B cell (primary cell): ENCODE measurements at regions not wholly inside any gene's neighbourhood (a gene's known extent, or its start where the extent isn't known, plus 50 kb on each side); places are given as distances from the start of the nearest gene placed in this dataset.

Experiments used
- ATAC-seq: fragments of 200-7000 bp; cut with Tn5 transposase; one replicate; pipeline ENCODE4 v1.10.0; 2021; ENCODE audit warnings: low read depth, mild to moderate bottlenecking, moderate number of reproducible peaks, moderate library complexity
- CTCF ChIA-PET: fragments of 350-600 bp; sonication (Branson Sonifier 250); formaldehyde crosslinking; loops from one replicate; lab custom pipeline; 2021; ENCODE audit warnings: antibody characterized with exemption, inconsistent platforms; lab: Charles Lee
- POLR2A ChIA-PET: fragments of 350-600 bp; sonication (Branson Sonifier 250); formaldehyde crosslinking; loops from one replicate; lab custom pipeline; 2021; ENCODE audit warnings: antibody characterized with exemption; lab: Charles Lee
- DNase-seq: peaks from one replicate; pipeline ENCODE4 v3.0.0; 2013
- H2AFZ ChIP-seq: 2 replicates; pipeline ENCODE4 v1.6.1; 2012; ENCODE audit warnings: mild to moderate bottlenecking, low read depth, low read length; ENCODE audit not compliant: insufficient read depth, poor library complexity, severe bottlenecking
- H3K27ac ChIP-seq, 2 donors: 1 replicate in 1 of 2; 2 replicates in 1 of 2; pipeline ENCODE4 v1.5.1; 2012 to 2013; ENCODE audit warnings: low read length in 2 of 2, mild to moderate bottlenecking in 2 of 2, moderate library complexity in 1 of 2
- H3K27me3 ChIP-seq, 4 experiments: fragments of 200-600 bp in 1 of 4; sonication (generic) in 1 of 4; replicated peaks in 1 of 4; 1 replicate in 2 of 4; 2 replicates in 2 of 4; pipeline versions ENCODE4 v1.6.1 to v1.7.0; 2013 to 2016; ENCODE audit warnings: low read length in 3 of 4, mild to moderate bottlenecking in 2 of 4, mixed read lengths in 1 of 4, moderate library complexity in 1 of 4; ENCODE audit not compliant: insufficient read depth in 4 of 4, control insufficient read depth in 3 of 4; ENCODE audit errors: control extremely low read depth in 1 of 4
- H3K36me3 ChIP-seq, 2 experiments: replicated peaks in 1 of 2; 1 replicate in 1 of 2; 2 replicates in 1 of 2; pipeline versions ENCODE4 v1.6.1 to v1.7.1; 2013; ENCODE audit warnings: low read length in 1 of 2; ENCODE audit not compliant: insufficient read depth in 2 of 2, control insufficient read depth in 1 of 2; ENCODE audit errors: control extremely low read depth in 1 of 2, extremely low read depth in 1 of 2
- H3K4me1 ChIP-seq, 2 donors: fragments of 200-600 bp in 1 of 2; sonication (generic) in 1 of 2; 1 replicate in 1 of 2; 2 replicates in 1 of 2; pipeline versions ENCODE4 v1.5.1 to v1.6.1; 2013 to 2017; ENCODE audit warnings: low read length in 2 of 2; ENCODE audit not compliant: control insufficient read depth in 2 of 2, insufficient read depth in 2 of 2
- H3K4me2 ChIP-seq: replicated peaks from 2 replicates; pipeline ENCODE3; 2012; ENCODE audit warnings: mild to moderate bottlenecking, low read depth, low read length; ENCODE audit not compliant: poor library complexity, severe bottlenecking
- H3K4me3 ChIP-seq, 5 experiments: fragments of 200-600 bp in 1 of 5; sonication (generic) in 1 of 5; 1 replicate in 3 of 5; 2 replicates in 2 of 5; pipeline versions ENCODE4 v1.5.1 to v1.7.0; 2011 to 2016; ENCODE audit warnings: low read length in 4 of 5, mild to moderate bottlenecking in 4 of 5, low read depth in 2 of 5, control low read depth in 1 of 5, moderate library complexity in 1 of 5; ENCODE audit not compliant: insufficient read depth in 1 of 5; ENCODE audit errors: control extremely low read depth in 1 of 5, extremely low read depth in 1 of 5
- H3K79me2 ChIP-seq: fragments of 200-600 bp; sonication (generic); one replicate; pipeline ENCODE4 v1.6.0; 2016; ENCODE audit warnings: low read length; ENCODE audit not compliant: control insufficient read depth, insufficient read depth
- H3K9ac ChIP-seq: fragments of 200-600 bp; sonication (generic); 2 replicates; pipeline ENCODE4 v1.6.1; 2017; ENCODE audit warnings: mild to moderate bottlenecking, low read length, moderate library complexity
- H3K9me3 ChIP-seq, 3 donors: one replicate each; pipeline versions ENCODE4 v1.6.1 to v1.7.1; 2013; ENCODE audit warnings: low read length in 2 of 3; ENCODE audit not compliant: control insufficient read depth in 2 of 3, insufficient read depth in 1 of 3; ENCODE audit errors: control extremely low read depth in 1 of 3
- H4K20me1 ChIP-seq: 2 replicates; pipeline ENCODE4 v1.6.0; 2012; ENCODE audit warnings: mild to moderate bottlenecking, low read length; ENCODE audit not compliant: insufficient read depth, control insufficient read depth, poor library complexity, severe bottlenecking
- H3K27ac Mint-ChIP-seq: one replicate; pipeline ENCODE4 v1.8.0; 2021; ENCODE audit warnings: mixed read lengths
- H3K27me3 Mint-ChIP-seq: one replicate; pipeline ENCODE4 v1.8.0; 2021; ENCODE audit warnings: mixed read lengths
- H3K4me1 Mint-ChIP-seq: one replicate; pipeline ENCODE4 v1.8.0; 2021; ENCODE audit warnings: mixed read lengths
- H3K4me3 Mint-ChIP-seq: one replicate; pipeline ENCODE4 v1.8.0; 2021; ENCODE audit warnings: mixed read lengths
- H3K9me3 Mint-ChIP-seq: one replicate; pipeline ENCODE4 v1.8.0; 2022; ENCODE audit warnings: mixed read lengths; ENCODE audit not compliant: insufficient read depth
- CTCF ChIP-seq: fragments of 200-600 bp; IDR thresholded peaks from one replicate; pipeline ENCODE4 v1.8.0; 2022; ENCODE audit warnings: antibody characterized with exemption, mild to moderate bottlenecking
- EZH2 ChIP-seq: IDR thresholded peaks from 2 replicates; pipeline ENCODE4 v1.6.1; 2012; ENCODE audit warnings: borderline replicate concordance, low read depth, mild to moderate bottlenecking, moderate library complexity, low read length; ENCODE audit not compliant: insufficient read depth, poor library complexity, severe bottlenecking
- WGBS: methylation state at CpG from one replicate; pipeline ENCODE4 v1.1.5; 2013; ENCODE audit warnings: missing lambda C conversion rate; ENCODE audit not compliant: insufficient coverage; 5-methylcytosine and 5-hydroxymethylcytosine counted together
- intact Hi-C: fragments of 100-400 bp; cut with micrococcal nuclease; formaldehyde crosslinking; loops from one replicate; pipeline ENCODE4 v1.10.0; 2022

DNA sequence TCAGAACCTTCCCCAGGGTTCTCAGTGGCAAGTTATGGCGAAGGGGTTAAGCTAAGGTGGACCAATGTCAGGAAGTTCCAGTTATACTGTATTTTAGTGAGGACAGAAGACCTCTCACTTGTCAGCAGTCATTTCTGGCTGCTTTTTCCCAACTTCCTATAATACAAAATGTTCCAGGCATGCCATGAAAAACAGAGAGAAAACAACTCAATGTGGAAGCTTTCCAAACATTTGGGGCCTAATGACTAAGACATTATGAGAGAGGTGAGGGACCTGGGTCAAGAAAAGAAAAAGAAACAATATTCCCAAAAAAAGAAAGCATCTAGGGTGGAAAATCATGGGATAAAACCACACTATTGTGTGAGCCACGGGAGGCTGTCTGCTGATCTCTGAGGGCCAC, 99.9 kb upstream of the MAP3K4 start:
- TF ChIP-seq CTCF (no peak), EZH2 (no peak)
- Mint-ChIP-seq H3K27me3 (no peaks in the 10 kb centered on the region), H3K9me3 (no peaks in the 10 kb centered on the region), H3K4me3 (no peak overlapping the region), H3K4me1 (no peaks in the 10 kb centered on the region), H3K27ac (no peak overlapping the region)
- no peak for ATAC-seq
- Histone ChIP-seq H3K4me1 (no peaks in the 10 kb centered on the region), H3K36me3 (no peaks in the 10 kb centered on the region), H3K27ac (no peak overlapping the region), H3K9ac (no peak overlapping the region), H3K4me2 (no peak overlapping the region), H3K4me3 (no peak overlapping the region), H3K27me3 (no peaks in the 10 kb centered on the region), H2AFZ (no peak overlapping the region), H3K9me3 (peaks cover 0 to 3% (median 3%) of the 10 kb centered on the region in 3 donors), H3K79me2 (no peaks in the 10 kb centered on the region), H4K20me1 (no peaks in the 10 kb centered on the region)
- DNase-seq, result no peak
- WGBS, result no CpG with 5 or more reads among the region's 2 CpGs
- intact Hi-C loops, result no loop called here
- POLR2A ChIA-PET, result no interaction called here
- CTCF ChIA-PET, result no interaction called here

- no peak for TF ChIP-seq EZH2
- no peak for TF ChIP-seq CTCF
- Histone ChIP-seq H3K4me2 (no peak overlapping the region), H3K9ac (no peak overlapping the region), H3K4me3 (no peak overlapping the region), H3K27me3 (no peaks in the 10 kb centered on the region), H3K36me3 (no peaks in the 10 kb centered on the region), H2AFZ (no peak overlapping the region), H3K27ac (no peak overlapping the region), H4K20me1 (no peaks in the 10 kb centered on the region), H3K9me3 (peaks cover 0 to 2% (median 0%) of the 10 kb centered on the region in 3 donors), H3K4me1 (no peaks in the 10 kb centered on the region), H3K79me2 (no peaks in the 10 kb centered on the region)
- POLR2A ChIA-PET, result no interaction called here
- Mint-ChIP-seq H3K4me1 (no peaks in the 10 kb centered on the region), H3K9me3 (no peaks in the 10 kb centered on the region), H3K4me3 (no peak overlapping the region), H3K27ac (no peak overlapping the region), H3K27me3 (no peaks in the 10 kb centered on the region)
- CTCF ChIA-PET, result no interaction called here
- DNase-seq, result no peak
- ATAC-seq, result no peak
- intact Hi-C loops, result no loop called here
These were observed 96.0 kb upstream of the MAP3K4 start for GRCh38 chr6:160895562-160895961.
